GM12864 (cell line): ENCODE measurements at regions not wholly inside any gene's neighbourhood (a gene's known extent, or its start where the extent isn't known, plus 50 kb on each side); places are given as distances from the start of the nearest gene placed in this dataset.

Source experiments
- DNase-seq: peaks from one replicate; pipeline ENCODE4 v3.0.0-alpha.2; 2011; ENCODE audit warnings: low read depth
- H3K4me3 ChIP-seq: 2 replicates; pipeline ENCODE4 v1.5.1; 2011; ENCODE audit warnings: mild to moderate bottlenecking, low read depth, low read length, control low read depth
- CTCF ChIP-seq: IDR thresholded peaks from 2 replicates; pipeline ENCODE4 v1.5.1; 2011; ENCODE audit warnings: low read depth, mild to moderate bottlenecking, moderate library complexity, low read length, control low read depth, inconsistent platforms; ENCODE audit errors: missing control alignments

- TF ChIP-seq CTCF, result no peak
- no peak overlapping the region for H3K4me3 ChIP-seq
- no peak for DNase-seq
Measured at GRCh38 chr2:153071090-153071489, 352.7 kb downstream of the ARL6IP6 start.

- TF ChIP-seq CTCF, result no peak
- no peak for DNase-seq
- no peak overlapping the region for H3K4me3 ChIP-seq
Measured at GRCh38 chr2:153068915-153069314, 350.5 kb downstream of the ARL6IP6 start.

- TF ChIP-seq CTCF, result no peak
- no peak overlapping the region for H3K4me3 ChIP-seq
- DNase-seq, result no peak
Measured at GRCh38 chr2:153068052-153068451, 349.6 kb downstream of the ARL6IP6 start.

GRCh38 chr2:153059338-153060052, 341.1 kb downstream of the ARL6IP6 start:
- TF ChIP-seq CTCF, result no peak
- H3K4me3 ChIP-seq, result no peak overlapping the region
- no peak for DNase-seq

- TF ChIP-seq CTCF, result no peak
- no peak overlapping the region for H3K4me3 ChIP-seq
- no peak for DNase-seq
Measured at GRCh38 chr2:153057743-153058142, 339.3 kb downstream of the ARL6IP6 start.

GRCh38 chr2:153055182-153055581, 336.8 kb downstream of the ARL6IP6 start:
- no peak for TF ChIP-seq CTCF
- H3K4me3 ChIP-seq, result no peak overlapping the region
- no peak for DNase-seq
